PFSK-1 (cell line): ENCODE measurements at regions not wholly inside any gene's neighbourhood (a gene's known extent, or its start where the extent isn't known, plus 50 kb on each side); places are given as distances from the start of the nearest gene placed in this dataset.

Source experiments
- FOXP2 ChIP-seq: optimal IDR thresholded peaks from 2 replicates; pipeline ENCODE3; 2011; ENCODE audit warnings: borderline replicate concordance, control low read depth, inconsistent platforms; ENCODE audit not compliant: insufficient read depth; ENCODE audit errors: extremely low read length, extremely low read depth
- POLR2AphosphoS5 ChIP-seq: IDR thresholded peaks from 2 replicates; pipeline ENCODE4 v1.6.1; 2012; ENCODE audit warnings: low read depth, mild to moderate bottlenecking, control low read depth, low read length, moderate library complexity
- REST ChIP-seq, 2 experiments: IDR thresholded peaks; 2 replicates each; pipeline versions ENCODE4 v1.6.1 to v1.8.0; 2011 to 2012; ENCODE audit warnings: low read depth in 2 of 2, low read length in 2 of 2, control low read depth in 1 of 2, inconsistent platforms in 1 of 2, mild to moderate bottlenecking in 1 of 2, moderate library complexity in 1 of 2; ENCODE audit not compliant: insufficient read depth in 1 of 2
- SIN3A ChIP-seq: IDR thresholded peaks from 2 replicates; pipeline ENCODE4 v1.6.1; 2012; ENCODE audit warnings: mild to moderate bottlenecking, low read length, moderate library complexity, borderline replicate concordance; ENCODE audit not compliant: insufficient read depth
- TAF1 ChIP-seq: IDR thresholded peaks from 2 replicates; pipeline ENCODE4 v1.6.1; 2012; ENCODE audit warnings: low read length, control low read depth, borderline replicate concordance; ENCODE audit not compliant: insufficient read depth

- TF ChIP-seq SIN3A (no peak), REST (IDR thresholded peaks at IDR 0.05; ENCODE audit: insufficient read depth in 1 of 2, low read depth in 2 of 2, low read length in 2 of 2) (no peak), TAF1 (no peak), FOXP2 (no peak), POLR2AphosphoS5 (no peak)
Measured at GRCh38 chr17:53490447-53490968, 332.2 kb upstream of the KIF2B start.

GRCh38 chr17:53483704-53484103 is 339.0 kb upstream of the KIF2B start:
- TF ChIP-seq FOXP2 (no peak), TAF1 (no peak), POLR2AphosphoS5 (no peak), REST (IDR thresholded peaks at IDR 0.05; ENCODE audit: insufficient read depth in 1 of 2, low read depth in 2 of 2, low read length in 2 of 2) (no peak), SIN3A (no peak)

- TF ChIP-seq FOXP2 (no peak), TAF1 (no peak), POLR2AphosphoS5 (no peak), SIN3A (no peak), REST (IDR thresholded peaks at IDR 0.05; ENCODE audit: insufficient read depth in 1 of 2, low read depth in 2 of 2, low read length in 2 of 2) (no peak)
Measured at GRCh38 chr17:53475002-53475401, 347.7 kb upstream of the KIF2B start.

GRCh38 chr17:53472586-53472985 is 350.1 kb upstream of the KIF2B start:
- TF ChIP-seq TAF1 (no peak), FOXP2 (no peak), REST (IDR thresholded peaks at IDR 0.05; ENCODE audit: insufficient read depth in 1 of 2, low read depth in 2 of 2, low read length in 2 of 2) (no peak), POLR2AphosphoS5 (no peak), SIN3A (no peak)

GRCh38 chr17:53471514-53471913 is 351.2 kb upstream of the KIF2B start:
- TF ChIP-seq POLR2AphosphoS5 (no peak), TAF1 (no peak), FOXP2 (no peak), SIN3A (no peak), REST (IDR thresholded peaks at IDR 0.05; ENCODE audit: insufficient read depth in 1 of 2, low read depth in 2 of 2, low read length in 2 of 2) (no peak)
